ENCODE measurements at regions not wholly inside any gene's neighbourhood (a gene's known extent, or its start where the extent isn't known, plus 50 kb on each side); places are given as distances from the start of the nearest gene placed in this dataset.

DNA sequence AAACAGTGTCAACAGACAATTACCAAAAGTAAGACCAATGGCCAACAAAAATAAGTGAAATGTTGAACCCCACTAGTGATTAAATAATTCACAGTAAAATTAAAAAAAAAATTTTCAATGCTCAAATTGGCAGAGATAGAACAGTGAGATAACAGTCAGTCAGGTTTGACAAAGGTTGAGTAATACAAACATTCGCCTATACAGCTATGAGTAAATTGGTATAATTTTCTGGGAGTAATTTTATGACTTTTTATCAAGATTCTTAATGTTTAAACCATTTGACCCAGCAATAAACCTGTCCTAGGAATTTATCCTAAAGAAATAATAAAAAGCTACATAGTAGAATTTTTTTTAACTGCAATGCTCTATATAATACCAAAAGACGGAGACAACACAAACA, 64.9 kb upstream of the SHH start:
- no peak for DNase-seq (ENCODE audit: low spot score)
- Histone ChIP-seq H3K36me3 (no peaks in the 10 kb centered on the region), H3K27ac (no peak overlapping the region), H3K27me3 (replicated peaks; ENCODE audit: insufficient read depth) (no peaks in the 10 kb centered on the region), H3K9me3 (no peaks in the 10 kb centered on the region), H3K4me3 (no peak overlapping the region), H3K4me1 (replicated peaks) (no peaks in the 10 kb centered on the region)
- WGBS: 44% methylated on average over 2 of the region's 2 CpGs
- TF ChIP-seq, protein P1, sequence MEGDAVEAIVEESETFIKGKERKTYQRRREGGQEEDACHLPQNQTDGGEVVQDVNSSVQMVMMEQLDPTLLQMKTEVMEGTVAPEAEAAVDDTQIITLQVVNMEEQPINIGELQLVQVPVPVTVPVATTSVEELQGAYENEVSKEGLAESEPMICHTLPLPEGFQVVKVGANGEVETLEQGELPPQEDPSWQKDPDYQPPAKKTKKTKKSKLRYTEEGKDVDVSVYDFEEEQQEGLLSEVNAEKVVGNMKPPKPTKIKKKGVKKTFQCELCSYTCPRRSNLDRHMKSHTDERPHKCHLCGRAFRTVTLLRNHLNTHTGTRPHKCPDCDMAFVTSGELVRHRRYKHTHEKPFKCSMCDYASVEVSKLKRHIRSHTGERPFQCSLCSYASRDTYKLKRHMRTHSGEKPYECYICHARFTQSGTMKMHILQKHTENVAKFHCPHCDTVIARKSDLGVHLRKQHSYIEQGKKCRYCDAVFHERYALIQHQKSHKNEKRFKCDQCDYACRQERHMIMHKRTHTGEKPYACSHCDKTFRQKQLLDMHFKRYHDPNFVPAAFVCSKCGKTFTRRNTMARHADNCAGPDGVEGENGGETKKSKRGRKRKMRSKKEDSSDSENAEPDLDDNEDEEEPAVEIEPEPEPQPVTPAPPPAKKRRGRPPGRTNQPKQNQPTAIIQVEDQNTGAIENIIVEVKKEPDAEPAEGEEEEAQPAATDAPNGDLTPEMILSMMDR (IDR thresholded peaks at IDR 0.05): no peak
- TF ChIP-seq POLR2A (IDR thresholded peaks at IDR 0.05) (no peak), POLR2AphosphoS5 (IDR thresholded peaks at IDR 0.05) (no peak)
- intact Hi-C loops (cut with DNase I): no loop called here

DNA sequence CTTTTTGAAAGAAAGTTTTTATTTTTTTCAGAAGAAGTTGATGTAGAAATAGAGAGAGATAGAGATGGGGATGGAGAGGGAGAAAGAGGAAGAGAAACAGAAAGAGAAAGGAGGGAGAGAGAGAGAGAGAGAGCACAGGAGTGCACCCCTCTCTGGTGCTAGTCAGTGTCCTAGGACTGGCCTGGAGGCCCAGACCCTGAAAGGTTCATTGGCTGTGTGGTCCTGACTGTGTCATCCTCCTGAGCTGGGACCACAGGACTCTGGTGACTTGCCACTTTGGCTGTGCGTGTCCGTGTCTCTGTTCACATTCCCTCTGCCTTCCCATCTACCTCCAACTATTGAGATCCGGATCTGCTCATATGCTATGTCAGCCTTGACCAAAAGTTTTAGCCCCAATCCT, 62.1 kb upstream of the SHH start:
- no peak overlapping the region for H3K4me3 ChIP-seq
- TF ChIP-seq POLR2AphosphoS5 (IDR thresholded peaks at IDR 0.05): no peak
- TF ChIP-seq, protein P1 (IDR thresholded peaks at IDR 0.05): no peak
- TF ChIP-seq POLR2A (IDR thresholded peaks at IDR 0.05): no peak
- no peaks in the 10 kb centered on the region for H3K4me1 ChIP-seq (replicated peaks)
- no peaks in the 10 kb centered on the region for H3K36me3 ChIP-seq
- no peaks in the 10 kb centered on the region for H3K27me3 ChIP-seq (replicated peaks; ENCODE audit: insufficient read depth)
- 90% methylated on average over 3 of the region's 3 CpGs for WGBS
- no peak for DNase-seq (ENCODE audit: low spot score)
- no peaks in the 10 kb centered on the region for H3K9me3 ChIP-seq
- H3K27ac ChIP-seq: no peak overlapping the region
- intact Hi-C loops (cut with DNase I): no loop called here

DNA sequence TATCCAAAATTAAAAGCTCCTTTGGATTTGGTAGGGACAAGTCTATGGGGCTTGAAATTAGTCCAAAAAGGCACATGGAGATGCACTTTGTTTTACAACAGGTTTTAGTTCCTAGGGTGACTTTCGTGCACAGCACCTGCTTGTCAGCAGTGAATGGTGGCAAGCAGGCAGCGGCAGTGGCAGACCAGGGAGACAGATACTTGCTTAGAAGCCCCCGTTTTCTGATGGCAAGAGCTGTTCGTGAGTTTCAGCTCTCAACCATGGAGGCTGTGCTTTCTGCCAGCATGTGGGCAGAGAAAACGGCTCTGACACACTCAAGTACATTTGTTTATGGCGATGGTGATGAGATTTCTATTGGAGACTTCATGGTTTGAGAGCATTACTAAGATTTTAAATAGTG, 61.7 kb upstream of the SHH start:
- Histone ChIP-seq H3K9me3 (no peaks in the 10 kb centered on the region), H3K4me3 (no peak overlapping the region), H3K27ac (no peak overlapping the region), H3K4me1 (replicated peaks) (no peaks in the 10 kb centered on the region), H3K36me3 (no peaks in the 10 kb centered on the region), H3K27me3 (replicated peaks; ENCODE audit: insufficient read depth) (no peaks in the 10 kb centered on the region)
- no peak for DNase-seq (ENCODE audit: low spot score)
- intact Hi-C loops (cut with DNase I): no loop called here
- TF ChIP-seq POLR2AphosphoS5 (IDR thresholded peaks at IDR 0.05) (no peak), POLR2A (IDR thresholded peaks at IDR 0.05) (no peak)
- TF ChIP-seq, protein P1 (IDR thresholded peaks at IDR 0.05): no peak
- 81% methylated on average over 6 of the region's 6 CpGs for WGBS

DNA sequence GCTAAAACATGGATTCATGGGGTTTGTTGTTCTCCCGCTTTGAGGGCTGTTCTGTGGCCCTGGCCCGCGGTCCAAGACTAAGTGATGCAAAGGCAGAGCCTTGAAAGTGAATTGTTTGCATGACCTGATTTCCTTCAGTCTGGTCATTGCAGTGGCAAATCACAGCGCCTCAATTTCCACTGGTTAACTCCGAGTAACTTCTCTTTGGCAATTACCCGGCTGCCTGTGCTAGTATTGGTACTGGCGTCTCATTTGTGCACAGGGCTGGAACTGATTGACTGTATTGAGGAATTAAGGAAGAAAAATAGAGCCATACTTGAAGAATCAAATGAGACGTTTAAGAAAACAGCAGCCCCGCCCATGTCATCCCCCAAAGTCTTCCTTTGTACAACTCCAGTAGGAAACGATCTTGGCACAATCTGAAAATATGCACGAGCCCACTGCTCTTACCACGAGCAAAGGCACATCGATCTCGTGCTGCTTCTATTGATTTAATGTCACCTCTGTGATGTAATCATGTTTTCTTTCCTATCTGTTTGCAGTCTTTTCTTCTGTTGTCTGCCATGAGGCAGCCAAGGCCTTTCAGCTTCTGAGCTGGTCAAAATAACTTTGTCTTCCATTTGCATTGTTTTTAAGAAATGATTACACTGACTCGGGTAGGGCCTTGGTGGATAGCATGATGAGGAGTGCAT, 60.6 kb upstream of the SHH start:
- H3K4me3 ChIP-seq: no peak overlapping the region
- intact Hi-C loops (cut with DNase I): no loop called here
- 78% methylated on average over 15 of the region's 15 CpGs for WGBS
- H3K27me3 ChIP-seq (replicated peaks; ENCODE audit: insufficient read depth): no peaks in the 10 kb centered on the region
- no peak for DNase-seq (ENCODE audit: low spot score)
- TF ChIP-seq POLR2A (IDR thresholded peaks at IDR 0.05) (no peak), POLR2AphosphoS5 (IDR thresholded peaks at IDR 0.05) (no peak)
- TF ChIP-seq, protein P1 (IDR thresholded peaks at IDR 0.05): no peak
- no peaks in the 10 kb centered on the region for H3K9me3 ChIP-seq
- no peak overlapping the region for H3K27ac ChIP-seq
- H3K36me3 ChIP-seq: no peaks in the 10 kb centered on the region
- H3K4me1 ChIP-seq (replicated peaks): no peaks in the 10 kb centered on the region

DNA sequence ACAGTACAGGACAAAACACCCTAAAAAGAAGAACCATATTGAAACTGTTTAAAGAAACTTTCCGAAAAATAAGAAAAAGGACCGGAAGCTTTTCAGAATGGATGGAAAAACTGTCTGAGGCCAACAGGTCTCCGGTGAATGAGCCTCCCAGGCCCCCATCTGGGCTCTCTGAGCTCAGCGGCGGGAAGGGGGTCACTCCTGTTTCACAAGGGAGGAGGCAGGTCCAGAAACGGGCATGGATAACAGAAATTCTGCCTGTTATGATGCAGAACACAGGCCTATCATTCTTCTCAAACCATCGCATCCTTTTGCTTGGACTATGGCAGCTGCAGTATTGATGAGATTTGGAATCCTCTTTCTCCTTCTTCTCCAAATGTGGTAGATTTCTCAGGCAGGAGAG, 58.9 kb upstream of the SHH start:
- H3K9me3 ChIP-seq: no peaks in the 10 kb centered on the region
- H3K4me1 ChIP-seq (replicated peaks): no peaks in the 10 kb centered on the region
- intact Hi-C loops (cut with DNase I): no loop called here
- H3K27ac ChIP-seq: no peak overlapping the region
- DNase-seq (ENCODE audit: low spot score): no peak
- TF ChIP-seq POLR2A (IDR thresholded peaks at IDR 0.05) (no peak), POLR2AphosphoS5 (IDR thresholded peaks at IDR 0.05) (no peak)
- TF ChIP-seq, protein P1 (IDR thresholded peaks at IDR 0.05): no peak
- no peaks in the 10 kb centered on the region for H3K36me3 ChIP-seq
- no peak overlapping the region for H3K4me3 ChIP-seq
- no peaks in the 10 kb centered on the region for H3K27me3 ChIP-seq (replicated peaks; ENCODE audit: insufficient read depth)
- 89% methylated on average over 7 of the region's 7 CpGs for WGBS
